ENCODE measurements at regions not wholly inside any gene's neighbourhood (a gene's known extent, or its start where the extent isn't known, plus 50 kb on each side); places are given as distances from the start of the nearest gene placed in this dataset.

DNA sequence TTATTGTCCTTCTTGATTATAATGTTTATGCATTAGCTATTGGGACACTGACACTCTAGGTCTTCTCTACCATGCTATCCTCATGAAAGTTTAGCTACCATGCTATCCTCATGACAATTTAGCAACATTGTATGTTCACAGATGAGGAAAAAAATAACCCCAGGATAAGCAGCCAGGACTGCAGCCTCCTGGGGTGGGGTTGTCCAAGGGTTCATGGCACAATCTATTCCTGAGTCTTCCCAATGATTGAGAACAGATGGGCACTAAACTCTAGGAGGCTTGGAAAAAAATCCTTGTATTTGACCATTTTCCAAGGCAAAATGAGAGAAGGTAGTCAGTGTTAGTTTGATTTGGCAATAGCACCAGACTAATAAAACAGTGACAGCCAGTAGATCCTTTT lies 619.8 kb upstream of the LCORL start:
- H3K4me3 ChIP-seq (ENCODE audit: low read length, poor library complexity, severe bottlenecking): no peak overlapping the region
- H3K9me2 ChIP-seq (replicated peaks; ENCODE audit: low read depth, low read length): no peaks in the 10 kb centered on the region
- H3K4me1 ChIP-seq (ENCODE audit: insufficient read depth, low read length, poor library complexity, severe bottlenecking): no peaks in the 10 kb centered on the region
- H3F3A ChIP-seq (ENCODE audit: low read depth): no peaks in the 10 kb centered on the region
- H2AFZ ChIP-seq (ENCODE audit: low read length): no peak overlapping the region
- H3K36me3 ChIP-seq (ENCODE audit: insufficient read depth, low read length): no peaks in the 10 kb centered on the region
- no peak overlapping the region for H3K9ac ChIP-seq (ENCODE audit: low read depth, low read length, poor library complexity, severe bottlenecking)
- TF ChIP-seq EZH2phosphoT487 (IDR thresholded peaks at IDR 0.05; ENCODE audit: borderline replicate concordance) (no peak), CTCF (conservative IDR thresholded peaks at IDR 0.05; ENCODE audit: low read length) (no peak)
- no peaks in the 10 kb centered on the region for H3K79me2 ChIP-seq (ENCODE audit: insufficient read depth, low read length)
- no peaks in the 10 kb centered on the region for H3K27me3 ChIP-seq (ENCODE audit: insufficient read depth, low read length, poor library complexity, severe bottlenecking)
- no peaks in the 10 kb centered on the region for H3K9me3 ChIP-seq (ENCODE audit: insufficient read depth, low read depth, low read length)
- no peaks in the 10 kb centered on the region for H4K20me1 ChIP-seq (ENCODE audit: insufficient read depth, low read length, poor library complexity, severe bottlenecking)
- no peak overlapping the region for H3K4me2 ChIP-seq (ENCODE audit: low read depth, low read length, poor library complexity, severe bottlenecking)

- H3K9me3 ChIP-seq (ENCODE audit: insufficient read depth, low read depth, low read length): no peaks in the 10 kb centered on the region
- no peaks in the 10 kb centered on the region for H3K9me2 ChIP-seq (replicated peaks; ENCODE audit: low read depth, low read length)
- TF ChIP-seq CTCF (conservative IDR thresholded peaks at IDR 0.05; ENCODE audit: low read length) (no peak), EZH2phosphoT487 (IDR thresholded peaks at IDR 0.05; ENCODE audit: borderline replicate concordance) (no peak)
- no peaks in the 10 kb centered on the region for H4K20me1 ChIP-seq (ENCODE audit: insufficient read depth, low read length, poor library complexity, severe bottlenecking)
- H3K4me2 ChIP-seq (ENCODE audit: low read depth, low read length, poor library complexity, severe bottlenecking): no peak overlapping the region
- H3K9ac ChIP-seq (ENCODE audit: low read depth, low read length, poor library complexity, severe bottlenecking): no peak overlapping the region
- H3K79me2 ChIP-seq (ENCODE audit: insufficient read depth, low read length): no peaks in the 10 kb centered on the region
- H3K4me1 ChIP-seq (ENCODE audit: insufficient read depth, low read length, poor library complexity, severe bottlenecking): no peaks in the 10 kb centered on the region
- H3K27me3 ChIP-seq (ENCODE audit: insufficient read depth, low read length, poor library complexity, severe bottlenecking): no peaks in the 10 kb centered on the region
- H3K36me3 ChIP-seq (ENCODE audit: insufficient read depth, low read length): no peaks in the 10 kb centered on the region
- no peak overlapping the region for H2AFZ ChIP-seq (ENCODE audit: low read length)
- H3F3A ChIP-seq (ENCODE audit: low read depth): no peaks in the 10 kb centered on the region
- H3K4me3 ChIP-seq (ENCODE audit: low read length, poor library complexity, severe bottlenecking): no peak overlapping the region
These were observed 616.5 kb upstream of the LCORL start for GRCh38 chr4:18638031-18638430.

DNA sequence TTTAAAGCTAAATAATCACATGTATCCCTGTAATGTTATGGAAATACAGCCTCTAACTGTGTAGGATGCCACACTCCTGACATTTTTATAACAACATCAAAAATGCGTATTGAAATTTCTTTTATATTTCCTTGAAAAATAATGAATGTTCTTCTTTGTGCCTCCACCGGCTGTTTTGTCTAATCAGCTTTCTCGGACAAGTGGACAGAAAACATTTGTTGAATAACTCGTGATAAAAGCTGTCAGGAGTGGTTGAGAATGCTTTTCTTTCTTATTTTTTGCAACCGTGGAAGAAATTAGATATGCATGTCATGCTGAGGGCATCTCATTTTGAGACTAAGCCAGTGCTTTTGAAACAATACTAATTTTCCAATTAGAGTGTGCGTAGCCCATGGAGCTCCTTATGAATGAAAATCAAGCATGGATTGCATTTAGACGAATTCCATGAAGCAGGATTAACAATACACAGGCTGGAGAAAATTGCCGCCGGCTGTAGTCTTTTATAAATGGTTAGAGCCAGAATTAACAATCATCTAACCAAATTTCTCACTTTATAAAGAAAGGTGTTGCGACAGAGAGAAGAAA lies 614.5 kb upstream of the LCORL start:
- Histone ChIP-seq H4K20me1 (ENCODE audit: insufficient read depth, low read length, poor library complexity, severe bottlenecking) (no peaks in the 10 kb centered on the region), H3K4me2 (ENCODE audit: low read depth, low read length, poor library complexity, severe bottlenecking) (no peak overlapping the region), H3K4me3 (ENCODE audit: low read length, poor library complexity, severe bottlenecking) (no peak overlapping the region), H3F3A (ENCODE audit: low read depth) (no peaks in the 10 kb centered on the region), H3K79me2 (ENCODE audit: insufficient read depth, low read length) (no peaks in the 10 kb centered on the region), H2AFZ (ENCODE audit: low read length) (no peak overlapping the region), H3K9me3 (ENCODE audit: insufficient read depth, low read depth, low read length) (no peaks in the 10 kb centered on the region), H3K36me3 (ENCODE audit: insufficient read depth, low read length) (no peaks in the 10 kb centered on the region), H3K27me3 (ENCODE audit: insufficient read depth, low read length, poor library complexity, severe bottlenecking) (no peaks in the 10 kb centered on the region), H3K9me2 (replicated peaks; ENCODE audit: low read depth, low read length) (no peaks in the 10 kb centered on the region), H3K4me1 (ENCODE audit: insufficient read depth, low read length, poor library complexity, severe bottlenecking) (no peaks in the 10 kb centered on the region), H3K9ac (ENCODE audit: low read depth, low read length, poor library complexity, severe bottlenecking) (no peak overlapping the region)
- TF ChIP-seq EZH2phosphoT487 (IDR thresholded peaks at IDR 0.05; ENCODE audit: borderline replicate concordance) (no peak), CTCF (conservative IDR thresholded peaks at IDR 0.05; ENCODE audit: low read length) (no peak)

All from Loucy (cell line).